ENCODE measurements at regions not wholly inside any gene's neighbourhood (a gene's known extent, or its start where the extent isn't known, plus 50 kb on each side); places are given as distances from the start of the nearest gene placed in this dataset.

GRCh38 chr14:37945959-37946358 lies 261.7 kb upstream of the SSTR1 start:
- Histone ChIP-seq H3K9me3 (ENCODE audit: control insufficient read depth, insufficient read depth, low read length) (no peaks in the 10 kb centered on the region), H3K4me3 (ENCODE audit: low read depth, low read length) (no peak overlapping the region), H3K27ac (ENCODE audit: low read depth, low read length) (no peak overlapping the region), H3K27me3 (ENCODE audit: control insufficient read depth, insufficient read depth, low read length) (no peaks in the 10 kb centered on the region)
- TF ChIP-seq CTCF (IDR thresholded peaks at IDR 0.05; ENCODE audit: low read depth, low read length), result no peak
- no peak for DNase-seq (ENCODE audit: low read depth, low spot score)
- CTCF ChIA-PET, result no interaction called here
- POLR2A ChIA-PET, result no interaction called here

GRCh38 chr14:37946819-37947218 lies 260.9 kb upstream of the SSTR1 start:
- no peak for DNase-seq (ENCODE audit: low read depth, low spot score)
- ChIA-PET CTCF (no interaction called here), POLR2A (no interaction called here)
- Histone ChIP-seq H3K9me3 (ENCODE audit: control insufficient read depth, insufficient read depth, low read length) (no peaks in the 10 kb centered on the region), H3K27me3 (ENCODE audit: control insufficient read depth, insufficient read depth, low read length) (no peaks in the 10 kb centered on the region), H3K4me3 (ENCODE audit: low read depth, low read length) (no peak overlapping the region), H3K27ac (ENCODE audit: low read depth, low read length) (no peak overlapping the region)
- TF ChIP-seq CTCF (IDR thresholded peaks at IDR 0.05; ENCODE audit: low read depth, low read length), result no peak

- no peaks in the 10 kb centered on the region for H3K27me3 ChIP-seq (ENCODE audit: control insufficient read depth, insufficient read depth, low read length)
- CTCF ChIA-PET, result no interaction called here
- POLR2A ChIA-PET, result no interaction called here
- no peak overlapping the region for H3K27ac ChIP-seq (ENCODE audit: low read depth, low read length)
- H3K4me3 ChIP-seq (ENCODE audit: low read depth, low read length), result no peak overlapping the region
- DNase-seq (ENCODE audit: low read depth, low spot score), result no peak
- H3K9me3 ChIP-seq (ENCODE audit: control insufficient read depth, insufficient read depth, low read length), result no peaks in the 10 kb centered on the region
- TF ChIP-seq CTCF (IDR thresholded peaks at IDR 0.05; ENCODE audit: low read depth, low read length), result no peak
Measured at GRCh38 chr14:37948266-37948665, 259.4 kb upstream of the SSTR1 start.

GRCh38 chr14:37968664-37969240 lies 239.0 kb upstream of the SSTR1 start:
- TF ChIP-seq CTCF (IDR thresholded peaks at IDR 0.05; ENCODE audit: low read depth, low read length), result no peak
- DNase-seq (ENCODE audit: low read depth, low spot score), result no peak
- H3K27me3 ChIP-seq (ENCODE audit: control insufficient read depth, insufficient read depth, low read length), result no peaks in the 10 kb centered on the region
- no peaks in the 10 kb centered on the region for H3K9me3 ChIP-seq (ENCODE audit: control insufficient read depth, insufficient read depth, low read length)
- ChIA-PET CTCF (no interaction called here), POLR2A (no interaction called here)
- no peak overlapping the region for H3K4me3 ChIP-seq (ENCODE audit: low read depth, low read length)
- no peak overlapping the region for H3K27ac ChIP-seq (ENCODE audit: low read depth, low read length)

- TF ChIP-seq CTCF (IDR thresholded peaks at IDR 0.05; ENCODE audit: low read depth, low read length), result no peak
- H3K9me3 ChIP-seq (ENCODE audit: control insufficient read depth, insufficient read depth, low read length), result no peaks in the 10 kb centered on the region
- DNase-seq (ENCODE audit: low read depth, low spot score), result no peak
- no peak overlapping the region for H3K4me3 ChIP-seq (ENCODE audit: low read depth, low read length)
- no peak overlapping the region for H3K27ac ChIP-seq (ENCODE audit: low read depth, low read length)
- ChIA-PET POLR2A (no interaction called here), CTCF (interaction anchor here (0.9 kb wide), 2 partner anchors 67 to 228 kb away, joined by 3 read pairs; no protein-coding TSS in a partner anchor)
- no peaks in the 10 kb centered on the region for H3K27me3 ChIP-seq (ENCODE audit: control insufficient read depth, insufficient read depth, low read length)
Measured at GRCh38 chr14:37969511-37969979, 238.2 kb upstream of the SSTR1 start.

Measured in AG04450 (cell line).